NB4 (cell line): ENCODE measurements at regions not wholly inside any gene's neighbourhood (a gene's known extent, or its start where the extent isn't known, plus 50 kb on each side); places are given as distances from the start of the nearest gene placed in this dataset.

Experiments used
- DNase-seq: peaks from one replicate; pipeline ENCODE4 v3.0.0; 2010; ENCODE audit warnings: low read depth
- H3K4me3 ChIP-seq: one replicate; pipeline ENCODE4 v1.5.1; 2011; ENCODE audit warnings: mild to moderate bottlenecking, low read depth, low read length, moderate library complexity
- MYC ChIP-seq: IDR thresholded peaks from 2 replicates; pipeline ENCODE4 v1.6.1; 2011; ENCODE audit warnings: low read depth, low read length
- POLR2A ChIP-seq: IDR thresholded peaks from 2 replicates; pipeline ENCODE4 v1.6.1; 2011; ENCODE audit warnings: mild to moderate bottlenecking; ENCODE audit not compliant: insufficient read length; ENCODE audit errors: extremely low read depth
- TF ChIP-seq, protein P1 (sequence below): IDR thresholded peaks from 2 replicates; pipeline ENCODE4 v1.6.1; 2011; ENCODE audit warnings: low read depth, low read length
- TF ChIP-seq, protein P2 (sequence below): IDR thresholded peaks from one replicate; pipeline ENCODE4 v1.5.1; 2012; ENCODE audit warnings: low read depth, low read length

DNA sequence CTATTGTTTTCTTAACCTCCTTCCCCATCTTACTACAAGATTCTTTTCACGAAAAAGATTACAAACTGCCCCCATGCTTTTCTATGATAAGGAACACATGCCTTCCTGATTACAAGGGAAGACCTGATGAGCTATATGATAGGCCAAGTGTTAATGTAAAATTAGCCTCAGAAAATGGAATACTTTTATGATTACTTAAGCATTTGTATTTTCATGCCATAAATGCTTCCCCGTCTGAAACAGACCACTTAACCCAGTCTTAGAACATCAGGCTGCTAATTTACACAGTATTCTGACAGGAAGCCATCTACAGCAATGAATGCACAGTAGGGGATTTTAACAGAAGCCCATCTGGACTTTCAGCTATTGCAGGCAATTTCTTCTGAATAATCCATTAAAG lies 274.9 kb downstream of the HAO1 start:
- TF ChIP-seq, protein P1, sequence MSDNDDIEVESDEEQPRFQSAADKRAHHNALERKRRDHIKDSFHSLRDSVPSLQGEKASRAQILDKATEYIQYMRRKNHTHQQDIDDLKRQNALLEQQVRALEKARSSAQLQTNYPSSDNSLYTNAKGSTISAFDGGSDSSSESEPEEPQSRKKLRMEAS, result no peak
- TF ChIP-seq POLR2A (no peak), MYC (no peak)
- TF ChIP-seq, protein P2, sequence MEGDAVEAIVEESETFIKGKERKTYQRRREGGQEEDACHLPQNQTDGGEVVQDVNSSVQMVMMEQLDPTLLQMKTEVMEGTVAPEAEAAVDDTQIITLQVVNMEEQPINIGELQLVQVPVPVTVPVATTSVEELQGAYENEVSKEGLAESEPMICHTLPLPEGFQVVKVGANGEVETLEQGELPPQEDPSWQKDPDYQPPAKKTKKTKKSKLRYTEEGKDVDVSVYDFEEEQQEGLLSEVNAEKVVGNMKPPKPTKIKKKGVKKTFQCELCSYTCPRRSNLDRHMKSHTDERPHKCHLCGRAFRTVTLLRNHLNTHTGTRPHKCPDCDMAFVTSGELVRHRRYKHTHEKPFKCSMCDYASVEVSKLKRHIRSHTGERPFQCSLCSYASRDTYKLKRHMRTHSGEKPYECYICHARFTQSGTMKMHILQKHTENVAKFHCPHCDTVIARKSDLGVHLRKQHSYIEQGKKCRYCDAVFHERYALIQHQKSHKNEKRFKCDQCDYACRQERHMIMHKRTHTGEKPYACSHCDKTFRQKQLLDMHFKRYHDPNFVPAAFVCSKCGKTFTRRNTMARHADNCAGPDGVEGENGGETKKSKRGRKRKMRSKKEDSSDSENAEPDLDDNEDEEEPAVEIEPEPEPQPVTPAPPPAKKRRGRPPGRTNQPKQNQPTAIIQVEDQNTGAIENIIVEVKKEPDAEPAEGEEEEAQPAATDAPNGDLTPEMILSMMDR, result no peak
- DNase-seq, result no peak
- H3K4me3 ChIP-seq, result no peak overlapping the region

DNA sequence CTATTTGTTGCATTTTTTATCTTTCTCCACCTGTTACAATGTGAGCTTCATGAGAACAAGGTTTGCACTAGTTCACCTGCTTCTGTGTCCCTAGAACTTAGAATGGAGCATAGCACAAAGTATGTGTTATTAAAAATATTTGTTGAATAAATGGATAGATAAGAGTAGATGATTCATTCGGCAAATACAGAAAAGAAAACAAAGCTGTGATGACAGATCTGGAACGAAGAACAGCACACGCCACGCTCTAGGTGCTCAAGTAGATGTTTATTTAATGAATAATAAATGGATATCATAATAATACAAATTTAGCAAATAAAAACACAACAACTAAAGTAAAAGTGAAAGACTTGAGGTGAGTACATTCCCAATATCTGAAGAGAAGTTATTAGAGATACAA lies 273.1 kb downstream of the HAO1 start:
- H3K4me3 ChIP-seq, result no peak overlapping the region
- TF ChIP-seq, protein P2, result no peak
- no peak for TF ChIP-seq POLR2A
- TF ChIP-seq, protein P1, result no peak
- no peak for TF ChIP-seq MYC
- DNase-seq, result no peak

DNA sequence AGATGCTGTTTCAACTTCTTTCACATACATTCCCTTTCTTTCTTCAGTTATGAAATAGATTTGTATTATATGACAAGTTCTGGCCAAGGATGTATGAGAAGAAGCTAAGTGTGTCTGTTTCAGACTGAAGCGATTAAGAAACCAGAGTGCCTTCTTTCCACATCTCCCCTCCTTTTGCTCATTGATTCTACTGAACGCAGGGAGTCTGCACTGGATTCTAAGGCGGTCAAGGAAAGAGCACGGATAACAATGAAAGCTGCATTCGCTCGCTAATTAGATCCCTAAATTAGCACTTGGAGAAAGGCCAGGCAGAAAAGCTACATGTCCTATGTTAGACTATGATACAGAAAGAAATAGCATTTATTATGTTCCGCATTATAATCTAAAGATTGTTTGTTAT lies 267.7 kb downstream of the HAO1 start:
- DNase-seq, result no peak
- TF ChIP-seq, protein P1, result no peak
- TF ChIP-seq MYC, result no peak
- TF ChIP-seq, protein P2, result no peak
- TF ChIP-seq POLR2A, result no peak
- no peak overlapping the region for H3K4me3 ChIP-seq

DNA sequence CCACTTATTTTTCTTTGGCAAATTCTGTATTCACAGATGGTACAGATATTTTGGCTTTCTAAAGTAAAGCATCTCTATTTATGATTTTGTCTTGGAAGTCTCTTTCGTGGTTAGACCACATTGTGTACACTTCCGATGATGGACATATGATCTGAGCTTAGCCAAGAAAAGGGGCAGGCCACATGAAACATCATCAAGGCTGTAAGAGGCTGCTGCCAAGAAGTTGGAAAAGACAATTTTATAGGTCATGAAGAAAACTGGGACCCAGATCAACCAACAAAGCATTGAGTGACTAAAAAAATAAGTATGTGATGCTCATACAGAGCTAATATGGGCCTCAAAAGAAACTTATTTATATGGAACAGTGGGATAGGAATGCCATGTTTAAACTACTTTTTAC lies 266.4 kb downstream of the HAO1 start:
- DNase-seq, result no peak
- TF ChIP-seq POLR2A (no peak), MYC (no peak)
- TF ChIP-seq, protein P2, result no peak
- TF ChIP-seq, protein P1, result no peak
- H3K4me3 ChIP-seq, result no peak overlapping the region

DNA sequence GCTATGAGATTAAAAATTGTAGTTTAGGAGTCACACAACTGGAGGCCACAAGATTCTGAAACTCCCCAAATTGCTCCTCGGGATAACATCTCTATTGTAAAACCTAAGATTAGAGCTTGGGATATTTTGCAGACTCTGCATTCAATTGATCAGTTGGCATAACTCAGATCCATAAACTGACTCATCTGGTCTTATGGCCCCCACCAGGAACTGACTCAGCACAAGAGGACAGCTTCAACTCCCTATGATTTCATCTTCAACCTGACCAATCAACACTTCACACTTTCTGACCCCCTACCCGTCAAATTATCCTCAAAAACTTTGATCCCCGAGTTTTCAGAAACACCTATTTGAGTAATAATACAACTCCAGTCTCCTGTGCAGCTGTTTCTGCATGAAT lies 257.3 kb downstream of the HAO1 start:
- DNase-seq, result no peak
- H3K4me3 ChIP-seq, result no peak overlapping the region
- TF ChIP-seq, protein P1, result no peak
- TF ChIP-seq, protein P2, result no peak
- no peak for TF ChIP-seq MYC
- no peak for TF ChIP-seq POLR2A

DNA sequence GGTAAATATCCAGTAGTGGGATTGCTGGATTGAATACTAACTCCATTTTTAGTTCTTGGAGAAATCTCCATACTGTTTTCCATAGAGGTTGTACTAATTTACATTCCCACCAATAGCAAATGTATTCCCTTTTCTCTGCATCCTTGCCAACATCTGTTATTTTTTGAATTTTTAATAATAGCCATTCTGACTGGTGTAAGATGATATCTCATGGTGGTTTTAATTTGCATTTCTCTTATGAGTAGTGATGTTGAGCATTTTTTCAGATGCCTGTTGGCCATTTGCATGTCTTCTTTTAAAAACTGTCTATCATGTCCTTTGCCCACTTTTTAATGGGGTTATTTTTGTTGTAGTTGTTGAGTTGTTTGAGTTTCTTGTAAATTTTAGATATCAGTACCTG lies 253.2 kb downstream of the HAO1 start:
- H3K4me3 ChIP-seq, result no peak overlapping the region
- no peak for DNase-seq
- TF ChIP-seq POLR2A, result no peak
- TF ChIP-seq, protein P2, result no peak
- TF ChIP-seq, protein P1, result no peak
